Activated CD4-positive, alpha-beta T cell treated with anti-CD3 and anti-CD28 coated beads for 4 hours (primary cell): ENCODE measurements at regions not wholly inside any gene's neighbourhood (a gene's known extent, or its start where the extent isn't known, plus 50 kb on each side); places are given as distances from the start of the nearest gene placed in this dataset.
"Not testable (repeated sequence)": the region's sequence is repeated elsewhere in the genome, so short reads cannot be mapped to it uniquely, and the experiment has no call there.

Experiments
- DNase-seq, 2 donors: peaks; one replicate each; pipeline ENCODE4 v3.0.0-alpha.2; 2020

DNA sequence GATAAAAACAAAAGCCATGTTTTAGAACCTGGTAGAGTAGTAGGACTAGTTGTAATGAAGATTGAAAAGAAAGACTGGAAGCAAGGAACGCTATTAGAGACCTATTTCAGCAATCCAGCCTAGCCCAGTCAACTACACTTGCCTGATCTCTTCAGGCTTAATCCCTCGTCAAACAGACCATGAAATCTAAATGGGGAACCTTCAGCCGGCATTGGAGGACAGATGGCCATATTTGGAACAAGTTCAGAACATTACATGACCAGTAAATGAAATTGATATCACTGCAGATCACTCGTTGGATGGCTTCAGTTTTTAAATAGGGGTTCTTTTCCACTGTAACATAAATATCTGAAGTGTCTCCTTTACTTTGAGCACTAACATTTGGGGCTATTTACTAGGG, 84.8 kb upstream of the WDR44 start:
- no peak for DNase-seq

- DNase-seq, result no peak
These were observed 74.1 kb upstream of the WDR44 start for GRCh38 chrX:118271775-118272174.

GRCh38 chrX:118272242-118272641, 73.7 kb upstream of the WDR44 start:
- DNase-seq, result no peak

GRCh38 chrX:118286066-118286762, 59.7 kb upstream of the WDR44 start:
- no peak for DNase-seq

DNA sequence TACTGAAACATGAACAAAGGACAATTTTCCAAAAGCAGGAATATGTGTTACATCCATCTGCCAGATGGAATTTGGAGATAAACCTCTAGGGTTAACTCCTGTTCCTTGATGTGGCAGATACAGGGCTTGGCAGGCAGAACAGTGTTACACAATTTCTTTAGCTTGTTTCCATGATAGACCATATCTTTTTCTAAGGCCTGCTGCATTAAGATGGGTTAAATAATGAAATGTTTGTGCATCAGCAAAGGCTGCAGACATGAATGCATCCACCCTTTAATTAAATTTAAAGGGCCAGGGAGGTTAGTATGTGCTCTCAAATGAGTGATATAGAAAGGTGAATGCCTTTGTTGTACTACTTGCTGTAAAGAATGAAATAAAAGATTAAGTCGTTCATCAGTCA, 50.1 kb upstream of the WDR44 start:
- DNase-seq, result not testable (repeated sequence)
